GM12878 (cell line): ENCODE measurements at regions not wholly inside any gene's neighbourhood (a gene's known extent, or its start where the extent isn't known, plus 50 kb on each side); places are given as distances from the start of the nearest gene placed in this dataset.

Experiments
- ATAC-seq: fragments of 200-7000 bp; cut with Tn5 transposase; 3 replicates; pipeline ENCODE4 v1.9.1; 2020; ENCODE audit warnings: mild to moderate bottlenecking, moderate library complexity
- BruUV-seq: library from RNA; stranded (reverse); fragments of 400-500 nt; replicated peaks from 2 replicates; lab custom pipeline; 2021; lab: Mats Ljungman, UMichigan
- CTCF ChIA-PET: fragments of 300-600 bp; sonication (Branson Sonifier 250); formaldehyde crosslinking; extraction: SDS; loops from one replicate; lab custom pipeline; 2021; ENCODE audit warnings: inconsistent platforms; lab: Yijun Ruan, JAX
- POLR2A ChIA-PET: fragments of 350-600 bp; formaldehyde crosslinking; extraction: SDS; loops from one replicate; lab custom pipeline; 2021; ENCODE audit warnings: inconsistent platforms; lab: Charles Lee
- RAD21 ChIA-PET: fragments of 300-600 bp; sonication (Branson Sonifier 250); formaldehyde crosslinking; loops from one replicate; lab custom pipeline; 2023; ENCODE audit warnings: antibody characterized with exemption; ENCODE audit not compliant: unreplicated experiment; lab: Charles Lee
- SMC1A ChIA-PET: fragments of 300-600 bp; sonication (Branson Sonifier 250); formaldehyde crosslinking; loops from one replicate; lab custom pipeline; 2023; ENCODE audit not compliant: unreplicated experiment, uncharacterized antibody; lab: Charles Lee
- DNase-seq: peaks from one replicate; pipeline ENCODE4 v3.0.0-alpha.2; 2011; ENCODE audit warnings: low read depth, low spot score
- FAIRE-seq: peaks from 3 replicates; lab custom pipeline; 2011; peaks lifted over from hg19 to GRCh38; lab: Jason Lieb, UNC
- H2AFZ ChIP-seq: 2 replicates; pipeline ENCODE4 v1.6.0; 2011; ENCODE audit warnings: low read depth, low read length, control low read depth; ENCODE audit not compliant: control insufficient read depth
- H3K27ac ChIP-seq: 2 replicates; pipeline ENCODE4 v1.5.1; 2011; ENCODE audit warnings: control low read depth; ENCODE audit not compliant: control insufficient read depth, insufficient read depth
- H3K27me3 ChIP-seq, 2 experiments: replicated peaks in 1 of 2; 2 replicates each; pipeline versions ENCODE4 v1.6.0 to v1.6.1; 2011; ENCODE audit warnings: low read length in 1 of 2; ENCODE audit not compliant: control insufficient read depth in 2 of 2, insufficient read depth in 2 of 2
- H3K36me3 ChIP-seq, 2 experiments: 2 replicates each; pipeline ENCODE4 v1.5.1; 2011; ENCODE audit warnings: low read length in 1 of 2; ENCODE audit not compliant: control insufficient read depth in 2 of 2, insufficient read depth in 2 of 2
- H3K4me1 ChIP-seq: 2 replicates; pipeline ENCODE4 v1.6.1; 2011; ENCODE audit warnings: mild to moderate bottlenecking, low read length, moderate library complexity, mixed read lengths; ENCODE audit not compliant: control insufficient read depth, insufficient read depth
- H3K4me2 ChIP-seq: 2 replicates; pipeline ENCODE4 v1.6.0; 2011; ENCODE audit warnings: control low read depth; ENCODE audit not compliant: control insufficient read depth, insufficient read depth
- H3K4me3 ChIP-seq: fragments of 200-600 bp; sonication (generic); 2 replicates; pipeline ENCODE4 v1.5.1; 2016
- H3K79me2 ChIP-seq: 2 replicates; pipeline ENCODE4 v1.6.0; 2011; ENCODE audit warnings: low read length; ENCODE audit not compliant: control insufficient read depth, insufficient read depth
- H3K9ac ChIP-seq: 2 replicates; pipeline ENCODE4 v1.8.0; 2011; ENCODE audit warnings: low read length, control low read depth, mixed read lengths; ENCODE audit not compliant: control insufficient read depth, insufficient read depth
- H3K9me3 ChIP-seq: replicated peaks from 3 replicates; pipeline ENCODE4 v1.5.1; 2011; ENCODE audit warnings: mild to moderate bottlenecking, low read length; ENCODE audit not compliant: control insufficient read depth, insufficient read depth
- H4K20me1 ChIP-seq: 2 replicates; pipeline ENCODE4 v1.6.0; 2011; ENCODE audit not compliant: control insufficient read depth, insufficient read depth
- ATF7 ChIP-seq: fragments of 450-650 bp; IDR thresholded peaks from 2 replicates; pipeline ENCODE4 v1.6.1; 2016; ENCODE audit warnings: low read depth, mild to moderate bottlenecking
- FOXK2 ChIP-seq: fragments of 450-650 bp; IDR thresholded peaks from 2 replicates; pipeline ENCODE4 v1.6.1; 2017; ENCODE audit warnings: mild to moderate bottlenecking, moderate library complexity
- POLR2A ChIP-seq: IDR thresholded peaks from 2 replicates; pipeline ENCODE4 v1.6.1; 2011; ENCODE audit warnings: low read depth, mild to moderate bottlenecking, low read length
- RBBP5 ChIP-seq: fragments of 200-600 bp; sonication (generic); conservative IDR thresholded peaks from 2 replicates; pipeline ENCODE4 v1.6.1; 2016
- SMAD1 ChIP-seq: fragments of 450-650 bp; IDR thresholded peaks from 2 replicates; pipeline ENCODE4 v1.6.1; 2018; ENCODE audit warnings: mild to moderate bottlenecking, low read depth; ENCODE audit not compliant: partially characterized antibody
- STAT1 ChIP-seq: fragments of 450-650 bp; conservative IDR thresholded peaks from 2 replicates; pipeline ENCODE4 v1.6.1; 2014; ENCODE audit warnings: antibody characterized with exemption, mild to moderate bottlenecking
- TCF7 ChIP-seq: IDR thresholded peaks from 2 replicates; pipeline ENCODE4 v1.6.1; 2014; ENCODE audit warnings: antibody characterized with exemption, borderline replicate concordance
- YY1 ChIP-seq: IDR thresholded peaks from 2 replicates; pipeline ENCODE4 v1.6.1; 2011; ENCODE audit warnings: low read depth, mild to moderate bottlenecking, low read length
- ZBTB33 ChIP-seq: fragments of 450-650 bp; IDR thresholded peaks from 2 replicates; pipeline ENCODE4 v1.6.1; 2017; ENCODE audit warnings: mild to moderate bottlenecking
- ZZZ3 ChIP-seq: IDR thresholded peaks from 2 replicates; pipeline ENCODE4 v1.6.1; 2011; ENCODE audit warnings: low read depth; ENCODE audit not compliant: control insufficient read depth, insufficient read length
- WGBS: methylation state at CpG from one replicate; pipeline ENCODE4 v1.1.6; 2016; ENCODE audit warnings: low lambda C conversion rate; ENCODE audit not compliant: insufficient replicate concordance, insufficient coverage; ENCODE audit errors: missing lambda C conversion rate; 5-methylcytosine and 5-hydroxymethylcytosine counted together
- in situ Hi-C: fragments of 300-500 bp; cut with MboI; formaldehyde crosslinking; loops from 9 replicates; pipeline ENCODE4 v1.14.3; 2018; ENCODE audit warnings: mixed read lengths
- intact Hi-C: fragments of 100-400 bp; cut with micrococcal nuclease; formaldehyde crosslinking; loops from one replicate; pipeline ENCODE4 v1.14.2; 2022; ENCODE audit not compliant: unreplicated experiment

GRCh38 chr7:50854247-50854646 is 71.6 kb upstream of the GRB10 start:
- FAIRE-seq = no peak
- WGBS = 21% methylated on average over 6 of the region's 6 CpGs
- POLR2A ChIA-PET = no interaction called here
- CTCF ChIA-PET = no interaction called here
- no peak for ATAC-seq
- Histone ChIP-seq H2AFZ (no peak overlapping the region), H3K9ac (no peak overlapping the region), H3K9me3 (no peaks in the 10 kb centered on the region), H4K20me1 (no peaks in the 10 kb centered on the region), H3K4me2 (no peak overlapping the region), H3K4me1 (no peaks in the 10 kb centered on the region), H3K27me3 (peaks cover 0 to 2% of the 10 kb centered on the region in 2 experiments; a peak in 2 of 4 replicates), H3K4me3 (no peak overlapping the region), H3K79me2 (no peaks in the 10 kb centered on the region), H3K27ac (no peak overlapping the region), H3K36me3 (no peaks in the 10 kb centered on the region)
- no TSS peak for BruUV-seq
- in situ Hi-C loops (no loop called here), intact Hi-C loops (no loop called here)
- DNase-seq = no peak
- RAD21 ChIA-PET = no interaction called here
- SMC1A ChIA-PET = no interaction called here
- no peak for TF ChIP-seq TCF7
- TF ChIP-seq RBBP5 = no peak
- no peak for TF ChIP-seq FOXK2
- no peak for TF ChIP-seq YY1
- no peak for TF ChIP-seq POLR2A
- no peak for TF ChIP-seq SMAD1
- TF ChIP-seq STAT1 = no peak
- TF ChIP-seq ATF7 = no peak
- no peak for TF ChIP-seq ZZZ3
- no peak for TF ChIP-seq ZBTB33
